GM12872 (cell line): ENCODE measurements at regions not wholly inside any gene's neighbourhood (a gene's known extent, or its start where the extent isn't known, plus 50 kb on each side); places are given as distances from the start of the nearest gene placed in this dataset.

ENCODE experiments used
- CTCF ChIP-seq: IDR thresholded peaks from 3 replicates; pipeline ENCODE4 v1.5.1; 2011; ENCODE audit warnings: low read depth, mild to moderate bottlenecking, low read length, moderate library complexity; ENCODE audit not compliant: insufficient read depth

GRCh38 chr3:182697345-182697919 lies 95.9 kb upstream of the ATP11B start:
- TF ChIP-seq CTCF, result no peak

GRCh38 chr3:182698078-182698477 lies 95.2 kb upstream of the ATP11B start:
- TF ChIP-seq CTCF, result 0 out of 3 replicates have a peak, but pooled peaks have one; percentile 9

- TF ChIP-seq CTCF, result no peak
Measured at GRCh38 chr3:182699550-182700170, 93.6 kb upstream of the ATP11B start.

GRCh38 chr3:182702216-182702615 lies 91.1 kb upstream of the ATP11B start:
- TF ChIP-seq CTCF, result no peak

- no peak for TF ChIP-seq CTCF
Measured at GRCh38 chr3:182703233-182703632, 90.1 kb upstream of the ATP11B start.

GRCh38 chr3:182704926-182705325 lies 88.4 kb upstream of the ATP11B start:
- 0 out of 3 replicates have a peak, but pooled peaks have one; percentile 16 for TF ChIP-seq CTCF

GRCh38 chr3:182708810-182709209 lies 84.5 kb upstream of the ATP11B start:
- TF ChIP-seq CTCF, result no peak
